GM12878 (cell line): ENCODE measurements at regions not wholly inside any gene's neighbourhood (a gene's known extent, or its start where the extent isn't known, plus 50 kb on each side); places are given as distances from the start of the nearest gene placed in this dataset.

Experiments
- CEBPB ChIP-seq, 2 experiments: fragments of 150-350 bp in 1 of 2; IDR thresholded peaks; 2 replicates each; pipeline ENCODE4 v1.6.1; 2012 to 2014; ENCODE audit warnings: low read depth in 2 of 2, low read length in 2 of 2, borderline replicate concordance in 1 of 2, inconsistent platforms in 1 of 2
- CREM ChIP-seq: IDR thresholded peaks from 2 replicates; pipeline ENCODE4 v1.6.1; 2014; ENCODE audit warnings: antibody characterized with exemption, low read depth
- CTCF ChIP-seq, 3 experiments: IDR thresholded peaks in 2 of 3; conservative IDR thresholded peaks in 1 of 3; 2 replicates each; pipeline ENCODE4 v1.5.1; 2011; ENCODE audit warnings: low read depth in 3 of 3, low read length in 3 of 3, mild to moderate bottlenecking in 3 of 3, control low read depth in 2 of 3, moderate library complexity in 2 of 3, inconsistent platforms in 1 of 3, mixed read lengths in 1 of 3; ENCODE audit not compliant: control insufficient read depth in 2 of 3, insufficient read depth in 1 of 3; ENCODE audit errors: extremely low read depth in 1 of 3
- ESRRA ChIP-seq: IDR thresholded peaks from 2 replicates; pipeline ENCODE4 v1.6.1; 2012; ENCODE audit warnings: mild to moderate bottlenecking, low read length, improper control_type of control experiment
- IKZF1 ChIP-seq: fragments of 450-650 bp; conservative IDR thresholded peaks from 2 replicates; pipeline ENCODE4 v1.6.1; 2017; ENCODE audit warnings: antibody characterized with exemption, mild to moderate bottlenecking
- RCOR1 ChIP-seq: conservative IDR thresholded peaks from 2 replicates; pipeline ENCODE4 v1.6.1; 2012; ENCODE audit warnings: low read depth, low read length, improper control_type of control experiment
- REST ChIP-seq: IDR thresholded peaks from 2 replicates; pipeline ENCODE4 v1.6.1; 2012; ENCODE audit warnings: mild to moderate bottlenecking, low read depth, low read length
- SRF ChIP-seq, 2 experiments: IDR thresholded peaks; 2 replicates each; pipeline ENCODE4 v1.6.1; 2011; ENCODE audit warnings: low read depth in 2 of 2, low read length in 2 of 2, mild to moderate bottlenecking in 1 of 2, moderate library complexity in 1 of 2
- YY1 ChIP-seq: IDR thresholded peaks from 2 replicates; pipeline ENCODE4 v1.6.1; 2011; ENCODE audit warnings: low read depth, mild to moderate bottlenecking, low read length

- TF ChIP-seq ESRRA = no peak
- TF ChIP-seq CTCF (IDR thresholded peaks at IDR 0.05 in 2 of 3, conservative IDR thresholded peaks at IDR 0.05 in 1 of 3; ENCODE audit: control insufficient read depth in 2 of 3, extremely low read depth in 1 of 3, insufficient read depth in 1 of 3, low read depth in 3 of 3, low read length in 3 of 3) = no peak
- no peak for TF ChIP-seq SRF (IDR thresholded peaks at IDR 0.05; ENCODE audit: low read depth in 2 of 2, low read length in 2 of 2)
- TF ChIP-seq CEBPB (IDR thresholded peaks at IDR 0.05; ENCODE audit: borderline replicate concordance in 1 of 2, low read depth in 2 of 2, low read length in 2 of 2) = no peak
- TF ChIP-seq CREM = no peak
- no peak for TF ChIP-seq REST
- TF ChIP-seq RCOR1 = no peak
- TF ChIP-seq YY1 = no peak
- TF ChIP-seq IKZF1 = no peak
Measured at GRCh38 chr22:22033803-22034468, 51.3 kb upstream of the TOP3B start.
